ENCODE measurements at regions not wholly inside any gene's neighbourhood (a gene's known extent, or its start where the extent isn't known, plus 50 kb on each side); places are given as distances from the start of the nearest gene placed in this dataset.

DNA sequence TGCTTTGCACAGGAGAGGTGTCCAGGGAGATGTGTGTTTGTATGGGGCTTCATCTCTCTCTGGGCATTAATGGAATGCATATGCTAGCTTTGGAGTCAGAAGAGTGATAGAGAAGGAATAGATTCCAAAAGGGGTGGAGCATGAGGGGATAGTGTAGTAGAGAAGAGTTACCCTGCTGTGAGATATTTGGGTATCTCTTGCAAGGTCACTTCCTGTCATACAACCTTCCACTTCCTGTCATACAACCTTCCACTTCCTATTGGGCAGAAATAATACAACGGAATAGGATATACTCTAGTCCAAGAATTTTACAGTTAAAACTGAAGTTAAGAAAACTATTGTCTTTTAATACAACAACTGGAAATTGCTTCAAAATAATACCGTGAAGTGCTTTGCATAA lies 351.8 kb upstream of the FMN2 start:
- DNase-seq, result no peak
- Histone ChIP-seq H3K27ac (no peak overlapping the region), H3K4me1 (no peaks in the 10 kb centered on the region), H3K27me3 (no peaks in the 10 kb centered on the region), H3K9me3 (no peaks in the 10 kb centered on the region), H3K4me3 (no peak overlapping the region), H3K36me3 (replicated peaks in 1 of 2; ENCODE audit: insufficient read depth in 1 of 2, low read depth in 2 of 2) (no peaks in the 10 kb centered on the region)
- ATAC-seq, result no peak
- TF ChIP-seq, protein P1, sequence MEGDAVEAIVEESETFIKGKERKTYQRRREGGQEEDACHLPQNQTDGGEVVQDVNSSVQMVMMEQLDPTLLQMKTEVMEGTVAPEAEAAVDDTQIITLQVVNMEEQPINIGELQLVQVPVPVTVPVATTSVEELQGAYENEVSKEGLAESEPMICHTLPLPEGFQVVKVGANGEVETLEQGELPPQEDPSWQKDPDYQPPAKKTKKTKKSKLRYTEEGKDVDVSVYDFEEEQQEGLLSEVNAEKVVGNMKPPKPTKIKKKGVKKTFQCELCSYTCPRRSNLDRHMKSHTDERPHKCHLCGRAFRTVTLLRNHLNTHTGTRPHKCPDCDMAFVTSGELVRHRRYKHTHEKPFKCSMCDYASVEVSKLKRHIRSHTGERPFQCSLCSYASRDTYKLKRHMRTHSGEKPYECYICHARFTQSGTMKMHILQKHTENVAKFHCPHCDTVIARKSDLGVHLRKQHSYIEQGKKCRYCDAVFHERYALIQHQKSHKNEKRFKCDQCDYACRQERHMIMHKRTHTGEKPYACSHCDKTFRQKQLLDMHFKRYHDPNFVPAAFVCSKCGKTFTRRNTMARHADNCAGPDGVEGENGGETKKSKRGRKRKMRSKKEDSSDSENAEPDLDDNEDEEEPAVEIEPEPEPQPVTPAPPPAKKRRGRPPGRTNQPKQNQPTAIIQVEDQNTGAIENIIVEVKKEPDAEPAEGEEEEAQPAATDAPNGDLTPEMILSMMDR (IDR thresholded peaks at IDR 0.05), result no peak
- no peak for TF ChIP-seq POLR2A (IDR thresholded peaks at IDR 0.05)
- 76 to 94% methylated on average over 2 of the region's 2 CpGs for WGBS, 2 donors
- intact Hi-C loops (cut with DNase I), result no loop called here

DNA sequence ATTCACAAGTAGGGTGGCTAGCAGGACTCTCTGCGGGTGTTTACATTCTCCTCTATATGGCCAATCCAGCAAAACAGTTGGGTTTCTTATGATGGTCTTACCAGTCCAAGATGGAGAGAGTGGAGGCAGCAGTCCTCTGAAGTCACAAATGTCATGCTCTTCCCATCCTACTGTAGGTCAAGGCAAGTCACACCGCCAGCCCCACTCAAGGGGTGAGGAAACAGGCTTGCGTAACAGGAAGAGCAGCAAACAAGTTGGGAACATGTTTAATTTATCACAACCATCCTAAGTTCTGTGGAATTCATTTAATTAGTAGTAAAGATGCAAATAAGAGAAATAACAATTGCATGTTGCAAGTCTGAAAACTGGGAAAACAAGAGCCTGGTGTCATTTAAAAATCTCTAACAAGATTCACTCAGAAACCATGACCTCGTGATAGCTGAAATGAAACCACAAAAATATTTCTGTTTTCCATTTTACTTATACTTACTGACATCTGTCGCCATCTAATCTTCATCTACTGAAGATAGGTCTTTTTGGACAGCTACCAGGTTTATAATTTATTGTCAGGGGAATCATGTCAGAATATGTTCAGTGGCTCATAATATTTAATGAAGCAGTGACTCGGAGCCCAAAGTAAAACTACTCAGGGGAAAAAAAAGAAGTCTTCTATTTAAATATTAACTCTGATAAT lies 349.1 kb upstream of the FMN2 start:
- ATAC-seq, result no peak
- 83 to 90% methylated on average over 6 of the region's 6 CpGs for WGBS, 2 donors
- Histone ChIP-seq H3K27me3 (no peaks in the 10 kb centered on the region), H3K27ac (no peak overlapping the region), H3K4me1 (no peaks in the 10 kb centered on the region), H3K4me3 (no peak overlapping the region), H3K36me3 (replicated peaks in 1 of 2; ENCODE audit: insufficient read depth in 1 of 2, low read depth in 2 of 2) (no peaks in the 10 kb centered on the region), H3K9me3 (no peaks in the 10 kb centered on the region)
- intact Hi-C loops (cut with DNase I), result no loop called here
- no peak for DNase-seq
- TF ChIP-seq, protein P1 (IDR thresholded peaks at IDR 0.05), result no peak
- no peak for TF ChIP-seq POLR2A (IDR thresholded peaks at IDR 0.05)

DNA sequence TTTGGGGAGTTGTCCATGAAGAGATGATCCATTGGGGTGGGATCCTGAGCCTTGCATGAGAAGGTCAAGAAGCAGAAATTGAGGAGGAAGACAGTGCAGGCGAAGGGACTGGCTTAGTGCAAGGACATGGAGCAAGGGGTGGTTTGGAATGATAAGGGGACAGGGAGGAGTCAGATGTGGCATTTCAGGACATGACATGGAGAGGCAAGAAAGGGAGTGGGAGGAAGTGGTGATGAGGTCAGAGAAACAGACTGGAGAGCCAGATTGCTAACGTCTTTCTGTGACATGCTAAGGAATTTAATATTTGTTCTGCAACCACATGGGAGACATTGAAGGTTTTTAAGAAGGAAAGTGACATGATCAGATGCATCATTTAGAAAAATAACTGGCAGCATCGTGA lies 346.8 kb upstream of the FMN2 start:
- Histone ChIP-seq H3K27me3 (no peaks in the 10 kb centered on the region), H3K4me1 (no peaks in the 10 kb centered on the region), H3K9me3 (no peaks in the 10 kb centered on the region), H3K27ac (no peak overlapping the region), H3K4me3 (no peak overlapping the region), H3K36me3 (replicated peaks in 1 of 2; ENCODE audit: insufficient read depth in 1 of 2, low read depth in 2 of 2) (no peaks in the 10 kb centered on the region)
- intact Hi-C loops (cut with DNase I), result no loop called here
- TF ChIP-seq POLR2A (IDR thresholded peaks at IDR 0.05), result no peak
- TF ChIP-seq, protein P1 (IDR thresholded peaks at IDR 0.05), result no peak
- ATAC-seq (no peak), DNase-seq (no peak)
- WGBS, 2 donors, result 61 to 73% methylated on average over 3 of the region's 3 CpGs

DNA sequence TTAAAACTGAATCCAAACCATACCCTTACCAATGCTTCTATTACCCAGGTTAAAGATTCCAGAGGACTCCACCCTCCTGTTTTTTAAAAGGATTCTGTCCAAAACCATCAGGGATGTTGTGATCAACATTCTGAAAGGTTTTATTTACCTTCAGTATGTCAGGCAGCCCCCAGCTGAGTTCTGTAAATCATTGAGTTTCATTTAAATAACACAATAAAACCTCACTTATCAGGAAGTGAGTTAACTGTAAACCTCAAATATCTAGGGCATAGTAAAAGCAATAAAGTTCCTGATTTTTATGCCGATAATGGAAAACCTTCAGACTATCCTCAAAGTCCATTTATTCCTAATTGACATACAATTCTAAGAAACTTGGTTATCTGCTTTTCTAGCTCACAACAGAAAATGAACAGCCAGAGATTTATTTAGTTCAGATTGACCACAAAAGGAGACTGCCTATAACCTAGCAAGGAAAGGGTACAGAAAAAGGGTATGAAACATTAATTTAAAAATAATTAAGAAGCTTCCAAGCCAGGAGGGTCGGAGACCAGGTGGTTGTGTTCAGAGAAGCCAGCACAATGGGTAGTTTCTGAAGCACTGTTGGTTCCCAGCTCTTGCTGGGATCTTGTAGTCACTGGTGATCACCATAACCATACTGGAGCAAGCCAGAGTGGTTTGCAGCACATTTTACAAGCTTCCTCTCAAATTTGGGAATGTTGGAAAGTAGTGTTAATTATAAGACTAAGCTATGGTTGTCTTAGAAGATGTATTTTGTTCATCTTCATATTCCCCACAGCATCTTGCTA lies 336.4 kb upstream of the FMN2 start:
- Histone ChIP-seq H3K9me3 (no peaks in the 10 kb centered on the region), H3K27me3 (no peaks in the 10 kb centered on the region), H3K4me3 (no peak overlapping the region), H3K27ac (no peak overlapping the region), H3K4me1 (no peaks in the 10 kb centered on the region), H3K36me3 (replicated peaks in 1 of 2; ENCODE audit: insufficient read depth in 1 of 2, low read depth in 2 of 2) (no peaks in the 10 kb centered on the region)
- WGBS, 2 donors, result 69 to 74% methylated on average over 2 of the region's 2 CpGs
- intact Hi-C loops (cut with DNase I), result no loop called here
- ATAC-seq (no peak), DNase-seq (no peak)
- TF ChIP-seq, protein P1 (IDR thresholded peaks at IDR 0.05), result no peak
- no peak for TF ChIP-seq POLR2A (IDR thresholded peaks at IDR 0.05)
